LoVo (cell line): ENCODE measurements at regions not wholly inside any gene's neighbourhood (a gene's known extent, or its start where the extent isn't known, plus 50 kb on each side); places are given as distances from the start of the nearest gene placed in this dataset.

Experiments
- DNase-seq: peaks from one replicate; pipeline ENCODE4 v3.0.0-alpha.2; 2016; ENCODE audit warnings: low spot score

DNA sequence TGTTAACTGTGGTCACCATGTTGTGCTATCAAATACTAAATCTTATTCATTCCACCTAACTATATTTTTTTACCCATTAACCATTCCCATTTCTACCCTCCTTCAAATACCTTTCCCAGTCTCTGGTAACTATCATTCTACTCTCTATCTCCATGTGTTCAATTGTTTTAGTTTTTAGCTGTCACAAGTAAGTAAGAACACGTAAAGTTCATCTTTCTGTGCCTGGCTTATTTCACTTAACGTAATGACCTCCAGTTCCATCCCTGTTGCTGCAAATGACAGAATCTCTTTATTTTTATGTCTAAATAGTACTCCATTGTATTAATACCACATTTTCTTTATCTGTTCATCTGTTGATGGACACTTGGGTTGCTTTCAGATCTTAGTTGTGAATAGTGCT lies 485.1 kb upstream of the CD180 start:
- no peak for DNase-seq

DNA sequence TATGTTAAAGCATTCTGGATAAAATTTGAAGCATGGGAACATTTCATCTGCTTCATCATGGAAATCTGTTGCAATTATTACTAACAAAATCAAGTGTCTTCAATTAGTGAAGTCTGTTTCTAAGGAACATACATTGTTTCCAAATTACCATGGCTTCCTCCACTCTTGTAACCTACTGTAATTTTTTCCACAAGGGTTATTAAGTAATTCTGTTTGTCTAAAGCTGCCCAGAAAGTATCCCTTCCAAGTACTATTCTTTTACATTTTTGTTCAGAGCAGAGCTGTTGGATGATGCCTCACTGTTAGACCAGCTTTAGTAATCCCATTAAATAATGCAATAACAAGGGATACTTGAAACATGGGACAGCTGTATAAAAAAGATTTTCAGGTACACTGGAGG lies 483.5 kb upstream of the CD180 start:
- no peak for DNase-seq

DNA sequence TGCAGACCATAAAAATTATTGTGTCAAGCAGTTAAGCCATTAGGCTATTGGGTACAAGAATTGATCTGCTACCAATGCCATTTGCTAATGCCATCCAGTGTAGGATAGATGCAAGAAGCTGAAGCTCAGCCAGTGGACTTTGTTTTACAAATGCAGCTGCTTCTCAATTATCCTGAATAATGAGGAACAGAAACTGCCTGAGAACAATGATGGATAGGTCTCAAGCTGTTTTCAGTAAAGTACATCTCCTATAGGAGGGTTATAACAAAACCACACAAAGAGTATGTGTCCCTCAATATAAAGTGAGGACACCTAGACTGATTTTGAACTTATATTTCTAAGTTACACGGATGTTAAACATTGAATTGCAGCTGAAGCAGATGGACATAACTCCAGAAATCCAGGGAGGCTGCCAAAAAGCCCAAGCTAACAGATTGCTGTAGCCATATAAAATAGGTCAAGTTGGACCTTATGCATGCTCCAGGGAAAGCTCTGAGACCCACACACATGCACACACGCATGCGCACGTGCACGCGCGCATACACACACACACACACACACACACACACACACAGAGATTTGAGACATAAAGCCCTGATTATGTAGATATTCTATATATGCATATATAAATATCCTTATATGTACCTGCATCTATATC lies 482.7 kb upstream of the CD180 start:
- no peak for DNase-seq

DNA sequence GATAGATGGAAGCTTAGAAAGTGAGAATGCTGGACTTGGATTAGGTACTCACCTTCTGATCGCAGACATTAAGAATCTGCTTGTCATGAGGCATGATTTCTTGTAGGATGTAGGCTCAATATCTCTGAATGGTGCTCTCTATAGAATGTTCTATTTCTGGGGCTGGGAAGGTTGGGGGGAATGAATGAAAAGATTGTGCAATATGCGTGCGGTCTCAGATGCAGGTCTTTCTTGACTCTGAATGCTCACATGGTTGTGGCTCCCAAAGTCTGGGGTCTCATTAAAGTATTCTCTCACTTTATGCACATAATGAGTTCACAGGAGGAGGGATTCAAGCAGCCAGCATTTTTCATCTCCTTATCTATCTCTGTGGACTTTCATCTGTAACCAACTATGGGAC lies 482.0 kb upstream of the CD180 start:
- no peak for DNase-seq

DNA sequence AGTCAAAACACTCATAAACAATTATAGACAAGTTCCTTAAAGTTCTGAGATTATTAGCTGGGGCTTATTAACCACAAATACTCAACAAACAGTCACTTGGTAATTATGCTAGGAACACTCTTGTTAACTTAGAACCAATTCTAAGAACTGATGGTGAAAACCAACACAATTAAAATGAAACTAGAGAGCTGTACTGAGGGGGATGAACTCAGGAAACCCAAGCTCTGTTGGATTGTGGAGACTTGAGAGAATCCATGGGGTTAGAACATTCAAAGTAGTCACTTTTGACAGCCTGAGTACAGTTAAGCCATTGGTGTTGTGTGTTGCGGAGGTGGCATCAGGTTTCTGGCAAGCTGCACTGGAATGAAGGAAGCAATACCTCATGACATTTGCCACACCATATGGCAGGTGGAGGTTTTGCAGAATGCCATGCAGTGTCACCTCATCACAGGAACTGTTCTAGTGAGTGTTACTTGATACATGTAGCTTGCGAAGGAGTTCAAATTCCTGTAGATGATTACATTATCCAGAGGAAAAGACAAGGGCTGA lies 480.9 kb upstream of the CD180 start:
- no peak for DNase-seq

DNA sequence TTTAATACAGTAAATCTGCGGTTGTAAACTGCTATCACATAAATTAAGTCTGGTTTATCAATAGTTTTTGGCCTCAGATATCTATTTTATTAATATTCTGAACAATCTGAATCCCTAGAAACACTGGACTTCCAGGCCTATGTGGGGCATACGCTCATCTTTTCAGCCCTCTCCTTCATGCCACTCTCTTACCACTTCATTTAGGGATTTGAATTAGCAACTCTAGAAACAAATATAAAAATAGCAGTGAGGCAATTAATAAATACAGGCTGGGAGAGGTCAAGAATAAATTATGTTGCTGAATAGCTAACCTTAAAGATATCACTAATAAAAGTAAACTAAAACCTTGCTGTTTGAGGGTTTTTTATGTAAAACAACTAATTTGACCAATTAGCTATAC lies 480.3 kb upstream of the CD180 start:
- DNase-seq = no peak

DNA sequence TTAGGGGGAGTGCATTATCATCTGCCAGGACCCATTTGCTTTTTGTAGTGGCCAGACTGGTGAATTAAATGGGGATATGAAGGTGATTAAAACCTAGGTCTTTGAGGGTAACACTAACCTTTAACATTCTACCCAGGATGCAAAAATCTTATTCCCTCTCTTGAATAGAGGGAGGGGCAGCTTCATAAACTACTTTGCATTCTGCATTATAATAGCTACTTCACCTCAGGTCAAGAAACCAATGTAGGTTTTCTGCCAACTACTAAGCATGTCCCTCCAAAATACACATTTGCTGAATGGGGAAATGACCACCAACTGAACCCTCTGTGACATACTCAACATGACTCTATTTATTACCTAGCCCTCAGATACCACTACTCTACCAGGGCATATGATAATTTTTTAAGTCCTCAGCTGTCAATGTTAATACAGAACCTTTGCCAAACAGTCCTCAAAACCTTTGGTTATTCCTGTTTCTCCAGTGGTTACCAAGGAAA lies 477.6 kb upstream of the CD180 start:
- DNase-seq = no peak

DNA sequence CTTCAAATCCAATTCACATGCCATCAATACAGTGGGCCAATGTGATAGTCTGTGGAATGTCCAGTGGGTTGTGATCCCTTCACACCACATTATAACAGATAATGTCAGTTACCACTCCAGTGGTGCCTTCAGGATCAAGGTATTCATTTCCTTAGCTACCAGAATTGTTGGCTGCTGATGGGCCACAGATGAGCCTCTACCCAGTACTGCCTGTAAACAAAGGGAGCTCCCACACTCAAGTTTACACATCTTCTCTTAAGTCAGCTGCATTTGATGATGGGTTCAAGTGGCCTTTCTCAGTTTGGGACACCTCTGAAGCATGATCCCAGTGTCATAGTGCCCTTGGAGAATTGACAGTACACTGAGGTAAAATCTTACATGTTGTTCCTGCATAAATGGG lies 477.0 kb upstream of the CD180 start:
- no peak for DNase-seq

DNA sequence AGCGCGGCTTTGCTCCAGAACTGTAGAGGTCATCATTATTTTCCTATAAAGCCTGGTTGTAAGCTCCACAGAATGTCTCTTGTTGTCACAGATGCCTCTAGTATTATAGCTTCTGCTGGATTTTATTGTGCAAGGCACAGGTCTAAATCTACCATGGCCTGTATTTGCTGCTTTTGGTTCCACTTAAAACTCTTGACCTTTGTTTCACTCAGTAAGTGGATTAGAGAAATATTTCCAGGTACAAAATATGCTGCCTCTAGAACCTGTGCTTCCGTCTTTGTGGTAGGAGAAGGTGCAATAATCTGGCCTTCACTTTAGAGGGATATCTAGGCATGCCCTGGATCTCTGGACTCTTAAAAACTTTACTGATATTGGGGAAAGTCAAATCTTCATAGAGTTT lies 476.6 kb upstream of the CD180 start:
- no peak for DNase-seq

DNA sequence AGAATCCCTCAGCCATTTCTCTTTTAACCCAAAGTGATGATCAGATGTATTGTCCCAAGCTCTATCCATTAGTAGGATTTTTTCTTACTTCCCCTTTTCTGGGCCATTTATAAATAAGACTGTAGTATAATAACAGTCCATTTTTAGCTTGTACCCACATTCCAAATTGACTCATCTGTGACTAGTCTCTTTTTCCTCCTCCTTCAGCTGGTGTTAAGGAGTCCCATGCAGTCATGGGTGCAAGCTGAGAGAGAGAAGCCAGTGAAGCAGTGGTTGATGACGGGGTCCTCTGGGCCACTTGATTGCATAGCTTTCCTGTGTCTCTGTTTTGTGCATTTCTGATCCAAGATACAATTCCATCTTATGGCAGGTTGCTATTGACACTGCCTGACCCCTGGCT lies 476.0 kb upstream of the CD180 start:
- no peak for DNase-seq

DNA sequence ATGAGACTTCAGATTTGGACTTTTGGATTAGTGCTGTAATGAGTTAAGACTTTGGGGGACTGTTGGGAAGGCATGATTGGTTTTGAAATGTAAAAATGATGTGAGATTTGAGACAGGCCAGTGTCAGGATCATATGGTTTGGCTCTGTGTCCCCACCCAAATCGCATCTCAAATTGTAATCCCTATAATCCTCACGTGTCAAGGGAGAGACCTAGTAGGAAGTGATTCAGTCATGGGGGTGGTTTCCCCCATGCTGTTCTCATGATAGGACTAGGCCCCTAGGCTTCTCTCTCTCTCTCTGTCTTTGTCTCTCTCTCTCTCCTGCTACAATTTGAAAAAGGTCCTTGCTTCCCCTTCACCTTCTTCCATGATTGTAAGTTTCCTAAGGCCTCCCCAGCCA lies 473.3 kb upstream of the CD180 start:
- no peak for DNase-seq

DNA sequence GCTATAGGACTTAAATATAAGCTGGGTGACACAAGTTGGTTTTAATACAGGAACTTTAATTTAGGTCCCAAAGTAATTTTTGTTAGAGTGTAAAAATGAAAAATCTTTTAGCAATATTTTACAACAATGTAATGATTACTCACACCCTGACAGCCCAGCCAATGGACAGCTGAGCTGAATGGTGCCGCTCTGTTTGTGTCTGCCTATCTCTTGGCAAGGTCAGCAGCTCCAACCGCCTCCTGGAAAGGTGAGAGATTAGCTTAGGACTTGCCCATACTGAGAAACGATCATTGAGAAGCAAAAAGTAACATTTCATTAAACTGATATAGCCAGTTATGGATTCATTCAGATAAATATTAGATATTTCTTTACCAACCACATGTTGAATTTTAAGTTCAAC lies 463.6 kb upstream of the CD180 start:
- DNase-seq = no peak

DNA sequence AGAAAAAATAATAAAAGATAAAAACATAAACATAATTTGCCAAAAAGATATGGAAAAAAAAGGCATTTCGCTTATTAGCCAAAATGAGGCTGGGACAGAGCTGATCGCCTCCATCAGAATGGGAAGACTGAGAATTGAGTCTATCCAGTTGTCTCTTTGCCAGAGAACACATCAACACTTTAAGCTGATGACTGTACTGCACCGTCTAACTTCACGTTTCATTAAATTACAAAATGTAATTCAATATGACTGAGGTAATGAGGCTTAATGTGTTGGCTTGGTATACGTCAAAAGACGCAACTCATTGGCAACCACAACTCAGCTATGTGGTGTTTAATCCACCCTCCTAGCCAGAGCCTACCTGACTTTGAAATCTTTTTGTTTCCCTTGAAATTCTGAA lies 462.7 kb upstream of the CD180 start:
- DNase-seq = no peak

DNA sequence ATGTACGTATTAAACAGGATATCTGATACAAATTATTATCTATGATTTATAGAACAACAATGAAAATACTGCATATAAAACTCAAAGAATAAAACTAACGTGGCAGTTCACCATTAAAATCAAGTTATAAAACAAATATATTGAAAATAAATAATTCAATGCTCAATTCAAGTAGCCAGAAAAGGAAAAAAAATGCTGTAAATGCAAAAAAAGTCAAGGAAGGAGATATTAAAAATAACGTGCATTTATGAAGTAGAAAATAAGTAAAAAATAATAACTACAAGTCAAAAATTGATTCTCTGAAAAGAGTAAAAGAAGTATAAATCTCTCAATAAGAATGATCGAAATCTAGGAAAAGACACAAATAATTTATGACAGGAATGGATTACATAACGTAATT lies 460.5 kb upstream of the CD180 start:
- no peak for DNase-seq

DNA sequence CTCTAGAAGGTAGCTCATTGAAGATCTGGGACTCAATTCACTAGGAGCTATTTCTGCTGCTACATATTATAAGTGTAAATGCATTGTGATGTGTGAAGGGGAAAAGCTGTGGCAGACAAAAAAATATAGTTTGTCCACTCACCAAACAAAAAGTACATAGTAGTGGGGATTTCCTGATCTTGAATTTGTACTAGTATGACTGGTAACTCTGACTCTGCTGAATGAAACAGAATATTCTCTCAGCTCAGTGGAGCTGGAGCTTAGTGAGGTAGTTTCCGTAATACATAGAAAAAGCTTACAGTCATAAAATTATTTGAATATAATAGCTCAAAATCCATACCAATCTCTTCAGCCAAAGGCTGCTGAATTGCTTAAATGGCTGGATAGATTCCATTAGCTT lies 455.6 kb upstream of the CD180 start:
- no peak for DNase-seq

DNA sequence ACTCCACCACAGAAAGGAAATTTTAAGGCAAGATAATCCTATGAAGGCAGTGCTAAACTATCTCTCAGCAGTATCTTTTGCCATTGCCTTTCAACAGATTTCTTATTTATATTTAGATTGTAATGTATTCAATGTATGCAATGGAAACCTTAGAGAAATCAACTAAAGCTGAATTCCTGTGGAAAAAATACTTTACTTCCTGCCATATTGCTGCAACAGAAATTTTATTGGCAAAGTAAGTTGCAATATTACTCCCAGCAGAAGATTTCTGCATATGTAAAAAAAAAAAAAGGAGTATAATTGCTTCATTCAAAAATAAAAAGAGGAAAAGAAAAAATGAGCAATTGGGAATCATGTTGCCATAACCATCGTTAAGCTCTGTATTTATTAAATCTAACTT lies 454.6 kb upstream of the CD180 start:
- no peak for DNase-seq

DNA sequence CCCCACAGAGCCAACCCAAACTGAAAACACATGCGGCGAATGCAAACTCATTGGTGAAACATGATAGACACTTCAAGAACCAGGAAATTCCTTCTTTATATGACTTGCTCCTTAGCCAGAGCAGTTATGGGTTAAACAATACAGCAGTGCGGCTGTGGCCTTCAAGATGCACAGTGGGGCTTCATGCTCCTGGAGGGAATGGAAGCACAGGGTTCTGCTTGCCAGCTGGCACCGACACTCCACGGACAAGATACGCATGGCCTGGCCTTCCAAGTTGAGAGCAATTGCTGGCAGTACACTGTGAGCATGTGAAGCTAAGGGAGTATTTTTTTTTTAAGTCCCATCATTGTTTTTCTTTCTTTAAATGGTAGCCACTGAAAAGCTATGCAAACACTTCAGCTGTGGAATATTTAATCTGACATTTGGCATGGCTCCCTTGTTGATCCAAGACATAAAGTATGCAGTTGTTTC lies 451.6 kb upstream of the CD180 start:
- no peak for DNase-seq

DNA sequence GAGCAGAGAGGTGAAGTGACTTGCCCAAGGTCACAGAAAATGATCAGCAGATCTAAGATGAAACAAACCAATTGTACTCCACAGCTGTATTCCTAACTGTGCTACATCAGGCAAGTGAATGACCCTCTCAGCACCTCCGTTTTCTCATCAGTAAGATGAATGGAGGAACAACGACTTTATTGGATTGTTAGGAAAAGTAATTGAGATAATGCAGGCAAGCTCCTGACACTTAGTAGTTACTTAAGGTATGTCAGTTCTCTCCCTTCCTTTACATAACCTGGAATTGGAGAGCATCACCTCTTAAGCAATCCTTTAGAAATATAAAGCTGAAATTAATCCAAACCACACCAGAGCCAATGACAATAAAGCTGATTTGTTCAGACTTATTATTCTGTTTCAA lies 451.2 kb upstream of the CD180 start:
- DNase-seq = no peak

DNA sequence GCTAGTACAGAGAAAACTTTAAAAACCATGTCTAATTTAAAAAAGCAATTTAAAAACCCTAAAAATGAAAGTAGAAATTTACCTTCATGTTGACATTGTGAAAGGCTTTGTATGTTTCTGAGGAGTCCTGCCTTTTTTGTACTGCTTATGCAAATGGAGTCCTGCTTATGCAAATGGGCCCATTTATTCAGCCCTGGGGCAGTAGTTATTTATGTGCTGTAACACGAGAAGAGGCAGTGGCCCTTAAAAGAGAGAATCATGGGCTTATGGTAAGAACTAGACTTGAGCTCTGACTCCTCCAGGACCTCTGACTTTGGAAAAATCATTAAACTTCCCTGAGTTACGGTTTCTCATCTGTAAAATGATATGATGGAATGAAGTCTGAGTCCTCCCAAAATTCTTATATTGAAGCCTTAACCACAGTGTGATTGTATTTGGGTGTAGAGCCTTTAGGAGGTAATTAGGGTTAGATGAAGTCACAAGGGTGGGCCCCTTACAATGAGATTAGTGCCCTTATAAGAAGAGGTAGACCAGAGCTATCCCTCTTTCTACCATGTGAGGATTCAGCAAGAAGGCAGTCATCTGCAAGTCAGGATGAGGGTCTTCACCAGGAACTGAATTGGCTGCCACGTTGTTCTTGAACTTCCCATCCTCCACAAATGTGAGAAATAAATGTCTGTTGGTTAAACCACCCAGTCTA lies 447.8 kb upstream of the CD180 start:
- DNase-seq = no peak

DNA sequence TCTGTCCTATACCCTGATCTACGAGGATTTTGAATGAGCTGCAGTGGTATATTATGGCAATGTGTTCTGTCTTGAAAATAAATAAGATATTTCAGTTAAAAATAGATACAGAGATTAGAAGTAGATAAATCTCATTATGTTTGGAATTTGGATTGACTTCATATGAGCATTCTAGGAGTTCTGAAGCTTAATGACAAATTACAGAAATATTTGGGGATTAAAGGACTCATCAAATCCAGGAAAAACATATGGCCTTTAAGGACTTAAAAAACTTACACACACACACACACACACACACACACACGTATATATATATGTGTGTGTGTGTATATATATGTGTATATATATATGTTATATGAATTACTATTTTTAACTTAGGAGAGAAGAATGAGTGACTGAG lies 446.9 kb upstream of the CD180 start:
- DNase-seq = no peak

DNA sequence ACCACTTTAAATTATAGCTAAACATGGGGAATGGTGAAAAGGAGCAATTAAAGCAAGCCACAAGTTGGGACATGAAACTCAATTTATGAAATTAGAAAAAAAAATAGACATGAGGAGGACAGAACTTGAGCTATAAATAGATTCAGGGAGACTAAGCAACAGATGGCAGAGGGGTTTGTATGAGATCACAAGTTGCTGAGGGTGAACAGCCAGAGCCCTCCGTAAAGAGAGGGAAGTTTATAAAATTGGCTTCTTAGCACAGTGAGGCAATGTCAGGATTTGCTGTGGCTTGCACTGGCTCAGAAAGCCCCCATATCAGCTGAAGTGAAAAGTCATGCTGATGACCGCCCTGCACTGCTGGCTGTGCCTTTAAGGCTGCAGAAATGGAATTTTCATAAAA lies 443.4 kb upstream of the CD180 start:
- DNase-seq = no peak

DNA sequence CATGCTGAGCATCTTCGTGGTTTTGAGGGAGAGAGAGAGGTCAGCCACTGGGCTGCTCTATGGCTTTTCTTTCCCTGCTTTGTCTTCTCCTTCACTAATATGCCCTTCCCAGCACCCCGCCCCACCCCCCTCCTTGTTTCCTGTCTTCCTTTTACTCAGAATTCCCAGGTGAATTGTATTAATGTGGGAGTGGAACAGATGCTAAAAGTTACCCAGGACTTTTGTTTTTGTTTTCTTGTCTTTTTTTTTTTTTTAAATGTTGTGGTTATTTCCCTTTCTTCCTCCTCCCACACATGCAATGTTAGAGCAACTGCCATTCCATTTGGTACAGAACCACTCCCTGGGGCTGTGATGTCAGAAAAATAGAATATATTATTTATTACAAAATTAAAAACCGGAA lies 442.7 kb upstream of the CD180 start:
- DNase-seq = no peak

DNA sequence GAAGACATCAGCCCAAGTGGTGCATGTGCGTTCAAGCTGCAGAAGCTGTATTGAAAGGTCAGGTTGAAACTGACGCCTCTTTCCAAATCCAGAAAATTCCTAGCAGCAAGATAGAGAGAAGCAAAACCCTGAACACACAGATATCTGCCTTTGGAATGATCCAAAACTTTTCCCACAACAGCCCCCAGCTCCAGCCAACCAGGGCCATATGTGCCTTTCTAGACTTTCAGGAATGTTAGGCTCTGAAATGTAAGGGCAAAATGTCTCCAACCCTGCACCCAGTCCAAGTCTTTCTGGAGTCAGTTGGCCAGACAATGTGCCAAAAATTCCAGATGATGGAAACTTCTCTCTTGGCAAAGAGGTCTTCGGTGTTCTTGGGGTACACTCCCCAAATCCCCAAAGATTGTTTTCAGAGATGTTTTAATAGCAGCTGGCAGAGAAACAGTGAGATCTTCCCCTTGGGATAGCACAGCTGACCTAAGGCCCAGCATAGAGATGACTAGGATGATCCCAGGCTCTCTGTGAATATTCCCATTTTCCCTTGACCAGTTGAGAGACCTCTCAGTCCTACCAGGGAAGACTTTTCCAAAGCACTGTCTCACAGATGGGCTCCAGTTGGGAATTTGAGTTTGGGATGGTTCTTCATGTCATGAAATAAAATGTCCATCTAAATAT lies 440.4 kb upstream of the CD180 start:
- DNase-seq = no peak
